GM12865 (cell line): ENCODE measurements at regions not wholly inside any gene's neighbourhood (a gene's known extent, or its start where the extent isn't known, plus 50 kb on each side); places are given as distances from the start of the nearest gene placed in this dataset.

ENCODE experiments used
- DNase-seq: peaks from one replicate; pipeline ENCODE4 v3.0.0; 2010; ENCODE audit warnings: low read depth
- H3K4me3 ChIP-seq: 2 replicates; pipeline ENCODE4 v1.5.1; 2011; ENCODE audit warnings: mild to moderate bottlenecking, low read depth, low read length, control low read depth
- TF ChIP-seq, protein P1 (sequence below): IDR thresholded peaks from 2 replicates; pipeline ENCODE4 v1.5.1; 2011; ENCODE audit warnings: low read length, control low read depth, low read depth, inconsistent platforms; ENCODE audit not compliant: insufficient read depth; ENCODE audit errors: missing control alignments

DNA sequence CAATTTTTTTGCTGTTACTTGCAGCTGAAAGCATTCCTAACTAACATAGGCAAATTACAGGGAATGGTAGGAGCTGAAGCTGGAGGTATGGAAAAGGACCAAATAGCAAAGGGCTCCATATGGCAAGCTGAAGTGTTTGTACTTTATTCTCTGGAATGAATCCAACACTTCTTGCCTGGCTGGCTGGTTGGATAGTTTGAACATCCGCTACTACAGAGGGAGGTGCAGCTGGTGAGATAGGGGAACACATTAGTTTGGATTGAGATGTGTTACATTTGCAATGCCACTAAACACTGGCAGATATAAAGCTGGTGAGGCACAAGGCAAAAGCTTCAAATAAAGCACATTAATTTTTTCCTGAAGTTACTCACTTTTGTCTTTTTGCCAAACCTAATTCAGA, 291.5 kb downstream of the SP3 start:
- TF ChIP-seq, protein P1, sequence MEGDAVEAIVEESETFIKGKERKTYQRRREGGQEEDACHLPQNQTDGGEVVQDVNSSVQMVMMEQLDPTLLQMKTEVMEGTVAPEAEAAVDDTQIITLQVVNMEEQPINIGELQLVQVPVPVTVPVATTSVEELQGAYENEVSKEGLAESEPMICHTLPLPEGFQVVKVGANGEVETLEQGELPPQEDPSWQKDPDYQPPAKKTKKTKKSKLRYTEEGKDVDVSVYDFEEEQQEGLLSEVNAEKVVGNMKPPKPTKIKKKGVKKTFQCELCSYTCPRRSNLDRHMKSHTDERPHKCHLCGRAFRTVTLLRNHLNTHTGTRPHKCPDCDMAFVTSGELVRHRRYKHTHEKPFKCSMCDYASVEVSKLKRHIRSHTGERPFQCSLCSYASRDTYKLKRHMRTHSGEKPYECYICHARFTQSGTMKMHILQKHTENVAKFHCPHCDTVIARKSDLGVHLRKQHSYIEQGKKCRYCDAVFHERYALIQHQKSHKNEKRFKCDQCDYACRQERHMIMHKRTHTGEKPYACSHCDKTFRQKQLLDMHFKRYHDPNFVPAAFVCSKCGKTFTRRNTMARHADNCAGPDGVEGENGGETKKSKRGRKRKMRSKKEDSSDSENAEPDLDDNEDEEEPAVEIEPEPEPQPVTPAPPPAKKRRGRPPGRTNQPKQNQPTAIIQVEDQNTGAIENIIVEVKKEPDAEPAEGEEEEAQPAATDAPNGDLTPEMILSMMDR = no peak
- no peak overlapping the region for H3K4me3 ChIP-seq
- no peak for DNase-seq

DNA sequence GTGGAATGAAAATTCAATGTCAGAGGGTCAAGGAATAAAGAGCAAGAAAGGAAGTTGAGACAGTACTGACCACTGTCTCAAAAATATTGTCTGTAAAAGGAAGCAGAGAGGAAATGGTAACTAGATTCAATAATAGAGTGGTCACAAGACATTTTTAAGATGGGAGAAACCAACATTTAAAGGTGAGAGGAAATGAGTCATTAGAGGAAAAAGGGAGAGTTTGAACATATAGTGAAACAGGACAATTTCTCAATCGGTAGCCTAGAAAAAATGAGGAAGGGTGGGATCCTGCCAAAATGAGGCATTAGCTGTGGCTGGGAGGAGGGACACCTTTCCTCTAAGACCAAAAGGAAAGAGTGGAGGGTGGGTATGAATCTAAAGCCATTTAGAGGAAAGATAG, 288.5 kb downstream of the SP3 start:
- H3K4me3 ChIP-seq = no peak overlapping the region
- TF ChIP-seq, protein P1 = no peak
- no peak for DNase-seq

DNA sequence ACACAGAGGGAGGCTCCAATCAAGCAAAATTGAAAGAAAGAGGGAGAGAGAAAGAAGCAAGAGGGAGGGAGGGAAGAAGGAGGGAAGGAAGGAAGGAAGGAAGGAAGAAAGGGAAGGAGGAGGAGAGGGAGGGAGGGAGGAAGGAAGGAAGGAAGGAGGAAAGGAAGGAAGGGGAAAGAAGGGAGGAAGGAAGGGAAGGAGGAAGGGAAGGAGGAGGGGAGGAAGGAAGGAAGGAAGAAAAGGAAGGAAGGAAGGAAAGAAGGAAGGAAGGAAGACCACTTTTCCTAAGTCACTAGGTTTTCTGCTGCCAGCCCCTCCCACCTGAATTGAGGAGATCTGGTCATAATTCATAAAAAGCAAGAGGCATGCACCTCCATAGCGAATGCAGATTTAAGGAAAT, 287.0 kb downstream of the SP3 start:
- TF ChIP-seq, protein P1 = no peak
- no peak for DNase-seq
- no peak overlapping the region for H3K4me3 ChIP-seq

DNA sequence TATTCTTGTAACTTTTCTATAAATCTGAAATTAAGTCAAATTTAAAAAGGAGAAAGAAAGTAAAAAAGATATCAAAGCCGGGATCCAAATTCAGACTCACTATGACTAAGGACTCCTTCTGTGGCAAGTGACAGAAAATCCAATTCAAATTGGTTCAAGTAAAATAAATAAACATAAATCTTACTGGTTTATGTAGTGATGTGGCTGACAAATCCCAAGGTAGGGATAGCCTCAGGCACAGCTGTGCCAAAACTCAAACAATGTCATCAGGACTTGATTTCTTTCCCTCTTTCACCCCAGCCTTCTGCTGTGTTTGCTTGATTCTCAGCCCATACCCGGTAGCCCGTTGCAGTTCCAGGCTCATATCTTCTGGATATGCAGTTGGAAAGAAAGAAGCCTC, 284.6 kb downstream of the SP3 start:
- TF ChIP-seq, protein P1 = no peak
- H3K4me3 ChIP-seq = no peak overlapping the region
- DNase-seq = no peak

DNA sequence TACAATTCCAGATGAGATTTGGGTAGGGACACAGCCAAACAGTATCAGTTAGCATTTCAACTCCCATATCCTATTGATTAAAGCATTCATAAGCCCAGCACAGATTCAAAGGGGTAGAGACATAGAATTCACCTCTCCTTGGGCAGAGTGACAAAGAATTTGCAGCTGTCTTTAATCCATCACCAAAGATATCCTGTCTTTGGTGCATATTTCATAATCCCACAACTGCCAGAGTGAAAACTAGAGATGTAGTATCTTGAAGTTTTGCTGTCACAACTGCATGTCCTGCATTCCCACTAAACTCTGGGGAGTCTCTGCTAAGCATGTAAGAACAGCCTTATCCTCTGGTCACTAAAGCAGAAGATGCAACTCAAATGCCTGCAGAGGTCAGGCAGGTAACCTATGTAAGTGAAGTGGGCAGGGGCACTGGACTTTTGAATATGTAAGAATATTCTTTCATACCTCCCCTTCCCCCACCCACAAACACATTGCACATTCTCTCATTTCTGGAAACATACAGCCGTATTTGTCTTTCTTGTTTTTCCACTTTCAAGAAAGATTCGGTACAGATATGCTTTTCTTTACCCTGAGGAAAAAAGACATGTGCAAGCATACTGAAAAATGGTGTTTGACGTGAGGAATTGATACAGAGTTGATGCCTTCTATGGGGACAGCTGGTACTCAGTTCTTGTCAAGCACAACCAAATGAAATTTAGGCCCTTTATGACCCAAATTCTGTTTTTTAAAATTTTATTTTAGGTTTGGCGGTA, 283.1 kb downstream of the SP3 start:
- TF ChIP-seq, protein P1 = no peak
- DNase-seq = no peak
- no peak overlapping the region for H3K4me3 ChIP-seq

DNA sequence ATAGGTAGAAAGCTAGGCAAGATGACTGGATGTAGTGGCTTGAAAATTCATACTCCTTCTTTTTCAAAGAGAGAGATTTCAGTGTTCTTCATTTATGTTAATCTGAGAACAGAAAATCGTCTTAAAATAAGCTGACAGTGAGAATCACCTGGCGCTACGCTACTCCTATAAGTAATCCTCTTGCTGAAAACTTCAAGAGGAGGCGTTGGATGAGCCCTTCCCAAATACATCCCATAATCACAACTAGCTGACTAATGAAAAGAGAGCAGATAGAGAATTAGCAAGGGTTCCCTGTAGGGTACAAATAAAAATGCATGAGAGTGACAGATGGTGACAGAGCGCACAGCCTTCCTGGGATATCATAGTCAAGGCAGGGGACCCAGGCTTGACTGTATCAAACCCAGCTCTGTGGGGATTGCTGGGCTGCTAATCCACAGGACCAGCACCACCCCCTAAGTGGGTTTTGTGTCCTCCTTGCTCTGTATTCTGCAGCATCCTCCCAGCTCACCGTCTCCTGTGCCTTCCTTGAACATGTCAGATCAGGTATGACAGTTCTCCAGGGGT, 280.2 kb downstream of the SP3 start:
- TF ChIP-seq, protein P1 = no peak
- H3K4me3 ChIP-seq = no peak overlapping the region
- DNase-seq = no peak

DNA sequence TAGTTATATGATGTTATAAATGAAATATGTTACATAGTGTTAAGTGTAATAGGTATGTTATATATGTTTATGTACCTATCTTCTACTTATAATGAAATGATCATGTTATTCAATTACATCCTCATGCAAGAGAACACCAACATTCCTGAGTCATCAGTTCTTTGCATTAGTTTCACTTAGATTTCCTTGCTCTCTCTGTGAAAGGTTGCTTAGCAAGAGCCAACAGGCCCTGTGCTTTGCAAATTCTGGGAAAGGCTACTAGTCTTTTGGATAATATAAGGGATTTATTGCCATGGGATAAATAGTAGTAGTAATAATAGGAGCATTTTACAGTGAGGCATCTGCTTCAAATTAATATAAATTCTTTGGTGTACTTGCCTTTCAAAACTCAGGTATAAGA, 274.8 kb downstream of the SP3 start:
- TF ChIP-seq, protein P1 = no peak
- H3K4me3 ChIP-seq = no peak overlapping the region
- no peak for DNase-seq
